GM21360 (cell line): ENCODE measurements at regions not wholly inside any gene's neighbourhood (a gene's known extent, or its start where the extent isn't known, plus 50 kb on each side); places are given as distances from the start of the nearest gene placed in this dataset.
"Not testable (repeated sequence)": the region's sequence is repeated elsewhere in the genome, so short reads cannot be mapped to it uniquely, and the experiment has no call there.

Experiments
- ATAC-seq: cut with Tn5 transposase; IDR thresholded peaks from one replicate; pipeline ENCODE4 v1.9.1; 2021; ENCODE audit warnings: mild to moderate bottlenecking, moderate library complexity; ENCODE audit not compliant: unreplicated experiment

DNA sequence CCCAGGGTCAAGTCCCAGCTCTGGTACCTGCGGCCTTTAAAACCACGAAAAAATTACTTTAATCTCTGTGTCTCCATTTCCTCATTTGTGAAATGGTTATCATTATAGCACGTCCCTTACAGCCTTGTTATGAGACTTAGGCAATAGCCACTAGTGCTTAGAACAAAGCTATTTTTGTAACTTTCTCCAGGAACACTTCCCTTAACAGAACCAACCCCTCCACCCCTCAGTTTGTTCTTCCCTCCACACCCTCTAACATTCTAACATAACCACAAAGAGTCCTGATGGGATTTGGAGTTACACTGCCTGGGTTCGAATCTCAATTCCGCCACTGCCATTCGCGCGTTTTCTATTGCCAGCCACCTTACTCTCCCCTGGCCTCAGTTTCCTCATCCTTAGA, 2777.4 kb upstream of the TPTE start:
- ATAC-seq, result not testable (repeated sequence)

DNA sequence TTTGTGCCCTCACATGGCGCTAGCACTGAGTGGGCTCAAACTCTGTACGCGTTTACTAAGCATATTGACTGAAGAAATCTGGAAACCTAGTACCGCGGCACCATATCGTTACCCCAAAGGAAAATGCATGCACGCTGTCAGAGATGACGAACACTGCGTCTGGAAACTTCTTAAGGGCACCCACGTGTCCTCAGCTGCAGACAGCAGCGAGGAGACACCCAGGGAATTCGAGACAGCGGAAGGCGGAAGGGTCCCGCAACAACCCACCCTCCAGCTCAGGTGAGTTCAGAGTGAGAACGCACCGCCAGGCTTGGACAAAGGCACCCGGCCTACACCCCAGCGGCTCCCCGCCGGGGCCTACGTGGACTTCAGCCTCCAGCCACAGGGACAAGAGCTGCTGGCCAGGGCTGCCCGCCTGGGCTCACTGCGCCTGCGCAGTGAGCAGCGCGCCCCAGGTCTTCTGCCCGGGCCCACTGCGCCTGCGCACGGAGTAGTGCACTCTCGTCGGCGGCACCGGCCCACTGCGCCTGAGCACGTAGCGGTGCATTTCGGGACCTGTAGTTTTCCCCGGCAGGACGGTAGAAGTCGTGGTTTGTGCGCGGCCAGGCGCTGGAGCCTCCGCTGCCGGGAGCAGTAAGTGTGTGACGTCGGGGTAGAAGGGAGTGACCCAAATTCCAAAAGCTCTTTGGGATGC, 2776.8 kb upstream of the TPTE start:
- ATAC-seq, result peak; percentile 84

DNA sequence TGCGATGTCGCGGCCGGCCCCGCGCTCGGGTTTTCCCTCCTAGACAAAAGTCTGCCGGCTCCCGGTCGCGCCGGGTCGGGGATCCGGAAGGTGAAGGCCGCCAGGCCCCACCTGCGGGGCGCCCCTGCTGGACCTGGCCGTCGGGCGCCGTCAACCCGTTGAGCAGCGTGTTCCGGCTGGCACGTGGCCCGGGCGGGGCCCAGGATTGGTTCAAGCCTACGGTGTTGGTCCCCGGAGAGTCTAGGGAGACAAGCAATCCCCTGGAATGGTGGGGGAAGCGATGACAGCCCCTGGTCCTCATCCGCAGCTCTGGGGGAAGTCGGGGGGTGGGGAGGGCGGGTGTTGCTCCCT, 2776.3 kb upstream of the TPTE start:
- ATAC-seq, result peak; percentile 62

DNA sequence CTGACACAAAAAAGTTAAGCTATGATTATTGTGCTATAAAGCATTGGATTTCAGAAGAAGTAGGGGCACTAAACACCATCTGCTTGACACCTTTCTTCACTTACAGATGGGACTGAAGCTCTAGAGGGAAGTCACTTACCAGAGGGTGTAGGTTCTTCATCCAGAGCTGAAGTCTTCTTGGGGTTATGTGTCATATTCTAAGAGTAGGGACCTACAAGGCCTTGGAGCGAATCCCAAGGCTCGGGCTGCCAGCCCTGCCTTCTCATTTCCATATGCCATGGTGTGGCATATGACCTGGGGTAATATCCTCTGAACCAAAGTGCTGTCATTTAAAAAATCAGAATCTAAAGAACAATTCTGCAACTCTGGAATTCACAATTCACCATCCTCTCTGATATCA, 2773.4 kb upstream of the TPTE start:
- not testable (repeated sequence) for ATAC-seq

DNA sequence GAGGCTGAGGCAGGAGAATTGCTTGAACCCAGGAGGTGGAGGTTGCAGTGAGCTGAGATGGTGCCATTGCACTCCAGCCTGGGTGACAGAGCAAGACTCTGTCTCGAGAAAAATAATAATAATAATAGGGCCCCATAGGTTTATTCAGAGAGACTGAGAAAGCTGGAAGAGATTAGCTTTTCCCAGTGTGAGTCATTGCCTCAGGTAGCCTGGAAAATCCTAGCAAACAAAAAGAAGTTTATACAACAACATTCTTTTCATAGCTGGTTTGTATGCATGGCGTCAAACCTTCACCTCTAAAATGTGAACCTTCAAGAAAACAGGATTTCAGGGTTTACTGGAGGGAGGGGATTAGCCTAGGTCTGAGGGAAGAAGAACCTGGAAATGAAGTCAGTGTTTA, 2768.8 kb upstream of the TPTE start:
- ATAC-seq, result not testable (repeated sequence)

DNA sequence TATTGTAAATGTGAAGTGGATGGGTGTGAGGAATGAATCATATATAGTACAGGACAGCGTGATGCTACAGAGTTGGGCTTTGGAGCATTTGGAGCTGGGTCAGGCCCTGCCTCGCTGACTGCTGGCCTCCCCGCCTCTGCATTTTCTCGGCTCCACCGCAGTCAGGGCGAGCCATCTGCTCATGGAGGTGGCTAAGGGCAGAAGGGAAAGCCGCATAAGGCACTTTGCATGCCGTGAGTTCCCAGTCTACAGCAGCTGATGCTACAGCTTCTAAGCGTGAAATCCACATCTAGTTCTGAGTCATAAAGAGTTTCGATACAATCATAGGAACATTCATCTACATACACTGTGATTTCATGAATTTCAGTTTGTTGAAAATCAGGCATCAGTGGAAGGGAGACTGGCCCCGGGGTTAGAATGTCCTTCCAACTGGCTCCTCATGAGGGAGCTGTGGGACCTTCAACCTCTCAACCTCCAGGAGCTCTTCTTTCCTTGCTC, 2768.0 kb upstream of the TPTE start:
- ATAC-seq, result peak; percentile 91

DNA sequence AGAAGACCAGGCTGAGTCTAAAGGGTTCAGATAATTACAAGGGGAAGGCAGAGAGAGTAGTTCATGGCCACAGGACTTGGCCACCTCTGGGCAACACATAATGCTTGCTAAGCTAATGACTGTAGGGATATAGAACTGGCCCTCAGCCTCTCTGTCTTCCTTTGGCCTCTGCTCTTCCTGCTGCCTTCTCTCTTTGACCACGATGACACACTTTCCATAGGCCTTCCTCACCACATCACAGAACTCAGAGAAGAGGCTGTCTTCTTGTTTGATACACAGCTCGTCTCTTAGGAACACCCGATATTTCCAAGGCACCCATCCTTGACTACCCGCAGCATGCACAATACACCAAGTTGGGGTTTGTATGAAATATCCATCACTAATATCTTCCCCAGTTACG, 2751.4 kb upstream of the TPTE start:
- not testable (repeated sequence) for ATAC-seq

DNA sequence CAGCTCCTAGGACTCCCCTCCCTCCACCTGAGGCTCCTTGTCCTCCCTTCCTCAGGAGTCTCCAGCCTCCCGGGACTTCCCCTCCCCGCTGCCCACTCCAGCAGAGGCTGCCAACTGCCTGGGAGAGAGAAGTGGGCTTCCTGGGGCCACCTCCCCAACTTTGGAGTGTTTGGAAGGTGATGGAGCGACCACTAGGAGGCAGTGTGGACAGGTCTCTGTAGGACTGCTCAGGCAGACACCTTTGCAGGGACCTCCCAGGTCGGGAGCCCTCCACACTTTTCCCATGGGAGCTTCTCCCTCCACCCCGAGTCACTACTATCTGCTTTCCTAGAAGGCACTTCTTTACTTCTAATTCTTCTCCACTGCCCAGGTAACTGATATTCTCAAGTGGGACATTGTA, 2747.2 kb upstream of the TPTE start:
- ATAC-seq, result not testable (repeated sequence)

DNA sequence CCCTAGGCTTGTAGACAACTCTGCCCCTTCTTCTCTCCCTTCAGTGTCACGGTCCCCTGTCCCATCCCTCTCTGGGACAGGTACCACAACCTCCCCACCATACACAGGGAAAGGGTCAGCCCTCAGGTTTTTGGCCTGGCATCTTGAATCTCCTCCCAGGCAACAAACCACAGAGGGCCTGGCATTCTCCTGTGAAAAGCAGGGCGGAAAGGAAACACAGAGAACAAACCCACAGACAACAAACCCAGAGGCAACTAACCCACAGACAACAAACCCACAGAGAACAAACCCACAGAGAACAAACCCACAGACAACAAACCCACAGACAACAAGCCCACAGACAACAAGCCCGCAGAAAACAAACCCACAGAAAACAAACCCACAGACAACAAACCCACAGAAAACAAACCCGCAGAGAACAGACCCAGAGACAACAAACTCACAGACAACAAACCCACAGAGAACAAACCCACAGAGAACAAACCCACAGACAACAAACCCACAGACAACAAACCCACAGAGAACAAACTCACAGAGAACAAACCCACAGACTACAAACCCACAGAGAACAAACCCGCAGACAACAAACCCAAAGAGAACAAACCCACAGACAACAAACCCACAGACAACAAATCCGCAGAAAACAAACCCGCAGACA, 2745.9 kb upstream of the TPTE start:
- not testable (repeated sequence) for ATAC-seq

DNA sequence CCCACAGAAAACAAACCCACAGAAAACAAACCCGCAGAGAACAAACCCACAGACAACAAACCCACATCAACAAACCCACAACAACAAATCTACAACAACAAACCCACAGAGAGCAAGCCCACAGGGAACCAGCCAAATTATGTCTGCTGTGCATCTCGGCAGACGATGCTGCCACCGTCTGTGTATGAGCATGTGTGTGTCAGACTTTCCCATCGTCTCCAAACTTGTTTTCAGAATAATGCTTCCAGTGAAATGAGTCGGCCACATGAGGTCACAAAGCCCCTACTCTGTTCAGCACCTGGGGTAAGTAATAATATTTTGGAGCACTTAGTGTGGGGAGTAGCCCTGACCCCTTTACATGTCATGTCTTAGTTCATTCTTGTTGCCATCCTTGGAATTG, 2745.3 kb upstream of the TPTE start:
- not testable (repeated sequence) for ATAC-seq

DNA sequence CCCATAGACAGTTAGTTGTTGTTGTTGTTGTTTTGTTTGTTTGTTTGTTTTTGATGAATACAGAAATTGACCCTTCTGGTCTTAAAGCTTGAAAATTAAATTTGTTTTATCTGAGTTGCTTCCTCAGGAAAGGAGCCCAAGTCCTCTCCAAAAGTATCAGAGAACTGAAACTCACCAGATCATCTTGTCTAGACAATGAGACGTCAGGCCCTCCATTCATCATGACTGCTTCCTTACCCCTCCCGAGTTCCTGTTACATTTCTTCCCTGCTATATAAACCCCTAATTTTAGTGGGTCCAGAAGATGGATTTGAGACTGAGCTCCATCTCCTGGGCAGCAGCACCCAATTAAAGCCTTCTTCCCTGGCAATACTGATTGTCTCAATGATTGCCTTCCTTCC, 2744.8 kb upstream of the TPTE start:
- not testable (repeated sequence) for ATAC-seq

DNA sequence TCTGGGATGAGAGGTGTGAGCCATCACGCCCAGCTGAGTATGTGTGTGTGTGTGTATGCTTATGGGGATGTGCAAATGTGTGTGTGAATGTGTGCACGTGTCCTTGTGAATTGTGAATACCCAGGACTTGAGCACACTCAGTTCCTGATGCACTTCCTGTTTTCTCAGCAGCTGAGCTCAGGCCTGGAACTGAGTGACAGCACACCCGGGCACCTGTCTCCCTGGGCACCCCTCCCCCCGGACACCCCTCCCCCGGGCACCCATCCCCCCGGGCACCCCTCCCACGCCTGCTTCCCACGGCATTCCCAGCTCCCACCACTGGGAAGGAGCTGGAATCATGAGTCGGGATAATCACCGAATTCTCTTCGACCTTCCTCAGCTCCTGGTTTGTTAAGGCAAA, 2744.1 kb upstream of the TPTE start:
- ATAC-seq, result not testable (repeated sequence)

DNA sequence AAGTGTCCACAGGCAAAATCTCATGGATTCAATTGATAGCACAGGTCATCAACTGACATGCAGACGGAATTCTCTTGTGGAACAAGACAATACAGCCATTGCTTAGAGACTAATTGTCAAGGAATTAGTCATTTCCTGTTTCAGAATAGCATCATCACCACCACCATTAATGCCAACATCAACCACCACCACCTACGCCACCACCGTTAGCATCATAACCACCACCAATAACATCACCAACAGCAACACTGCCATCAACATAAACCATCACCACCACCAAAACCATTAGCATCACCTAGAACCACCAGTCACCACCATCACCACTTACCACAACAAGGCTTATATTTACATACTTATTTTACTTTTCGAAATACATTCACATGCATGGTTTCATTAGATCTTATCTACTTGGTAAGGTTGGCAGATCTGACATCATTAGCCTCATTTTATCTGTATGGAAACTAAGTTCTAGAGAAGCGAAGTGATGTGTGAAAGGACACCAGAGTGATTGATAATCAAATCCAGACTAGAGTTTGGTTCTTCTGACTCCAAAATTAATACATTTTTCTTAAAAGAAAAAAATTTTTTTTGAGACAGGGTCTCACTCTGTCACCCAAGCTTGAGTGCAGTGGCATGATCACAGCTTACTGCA, 2733.8 kb upstream of the TPTE start:
- not testable (repeated sequence) for ATAC-seq

DNA sequence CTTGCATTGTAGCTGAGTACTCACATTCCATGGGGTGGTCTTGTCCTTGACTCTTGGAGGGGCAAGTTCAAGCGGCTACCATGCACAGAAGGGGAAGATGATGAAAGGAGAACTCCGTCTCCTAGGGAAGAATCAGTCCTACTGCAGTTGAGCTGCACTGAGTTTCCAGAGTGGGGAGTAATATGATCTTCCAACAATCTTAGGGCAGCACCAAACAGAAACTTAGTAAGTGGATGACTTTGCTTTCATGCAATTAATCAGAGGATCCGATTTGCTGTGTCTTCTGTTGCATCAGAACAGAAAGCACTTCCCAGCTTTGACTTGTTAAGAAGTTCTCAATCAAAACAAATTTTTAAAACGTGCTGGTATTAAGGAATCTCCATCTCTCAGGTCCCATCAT, 2727.6 kb upstream of the TPTE start:
- ATAC-seq, result not testable (repeated sequence)

DNA sequence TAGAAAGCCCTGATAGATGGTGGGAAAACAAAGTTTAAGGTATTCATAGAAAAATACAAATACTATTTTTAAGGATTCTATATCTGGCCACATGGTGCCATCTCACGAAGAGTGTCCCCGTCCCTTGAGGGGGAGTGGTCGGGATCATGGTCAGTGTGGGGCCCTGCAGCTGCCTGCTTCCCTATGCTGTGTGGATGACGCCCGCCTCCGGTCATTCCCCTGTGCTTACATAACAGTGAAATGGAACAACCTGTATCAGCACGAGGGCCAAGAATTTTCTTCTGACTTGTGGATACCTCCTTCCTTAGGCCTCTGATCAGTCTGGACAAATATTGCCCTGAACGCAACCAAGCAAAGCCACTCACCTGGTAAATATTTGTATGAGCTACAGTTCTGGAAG, 2724.1 kb upstream of the TPTE start:
- ATAC-seq, result not testable (repeated sequence)

DNA sequence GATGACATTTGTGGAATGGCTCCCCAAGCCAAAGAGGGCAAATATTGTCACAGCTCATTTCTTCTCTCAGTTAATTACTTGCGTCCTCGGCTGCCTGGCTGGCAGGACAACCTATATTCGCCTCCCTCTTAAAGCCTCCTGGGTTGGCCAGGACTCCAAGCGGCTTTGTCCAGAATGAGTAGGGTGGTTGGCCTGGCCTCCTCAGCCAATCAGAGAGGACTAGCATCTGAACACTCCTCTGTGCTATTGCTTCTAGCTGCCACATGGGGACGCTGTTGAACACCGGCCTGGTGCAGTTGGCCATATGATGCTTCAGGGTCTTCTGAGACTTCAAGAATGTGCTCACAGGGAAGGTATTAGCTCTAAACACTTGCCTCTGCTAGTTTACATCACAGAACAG, 2722.9 kb upstream of the TPTE start:
- ATAC-seq, result not testable (repeated sequence)

DNA sequence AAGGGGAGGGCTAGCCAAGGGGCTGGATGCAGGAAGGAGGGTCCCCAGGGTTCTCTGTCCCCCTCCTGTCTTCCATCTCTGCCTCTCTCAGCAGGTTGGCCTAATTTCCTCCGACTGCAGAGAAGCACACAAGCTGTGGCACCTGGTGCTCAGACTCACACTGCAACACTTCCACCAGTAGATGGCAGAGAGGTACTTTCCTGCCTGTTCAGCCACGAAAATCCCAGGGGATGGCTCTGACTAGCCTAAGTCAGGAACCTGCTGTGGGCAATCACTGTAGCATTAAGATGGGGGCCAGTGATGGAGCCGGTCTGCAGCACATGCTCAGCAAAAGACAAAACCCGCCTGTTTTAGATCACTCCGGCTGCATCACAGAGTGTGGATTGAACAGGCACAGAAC, 2721.7 kb upstream of the TPTE start:
- ATAC-seq, result not testable (repeated sequence)

DNA sequence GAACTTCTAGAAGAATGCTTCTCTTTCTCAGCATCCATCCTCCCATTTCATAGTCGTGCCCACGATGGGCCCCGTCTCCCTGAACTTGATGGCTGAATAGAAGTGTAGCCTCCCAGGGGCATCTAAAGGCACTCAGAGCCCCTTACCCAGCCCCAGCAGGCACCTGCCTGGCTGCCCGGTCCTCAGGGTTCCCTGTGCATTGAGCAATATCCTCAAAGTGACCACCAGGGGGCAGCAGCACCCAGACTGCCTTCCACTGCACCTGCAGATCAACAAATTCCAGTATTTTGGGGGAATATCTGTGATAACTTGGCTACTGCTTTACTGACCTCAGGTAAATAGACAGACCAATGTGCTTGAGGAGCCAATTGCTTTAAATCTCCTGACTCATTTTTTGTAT, 2707.9 kb upstream of the TPTE start:
- not testable (repeated sequence) for ATAC-seq

DNA sequence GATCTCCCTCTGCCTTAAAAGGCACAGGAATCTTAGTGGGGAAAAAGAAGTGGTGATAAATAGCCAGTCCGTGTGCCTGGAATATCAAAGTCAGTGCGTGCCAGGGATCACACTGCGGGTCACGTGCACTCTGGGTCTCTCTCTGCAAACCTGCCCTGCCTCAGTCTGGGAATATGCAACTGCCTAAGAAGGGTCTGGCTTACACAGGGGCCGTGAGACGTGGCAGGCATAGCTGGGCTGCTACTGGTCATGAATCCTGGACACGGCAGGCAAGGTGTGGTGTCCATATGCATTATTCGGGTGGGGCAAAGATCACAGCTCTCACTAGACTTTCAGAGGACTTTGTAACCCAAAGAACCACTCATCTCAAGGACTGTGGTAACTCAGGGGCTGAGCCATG, 2704.4 kb upstream of the TPTE start:
- ATAC-seq, result not testable (repeated sequence)

DNA sequence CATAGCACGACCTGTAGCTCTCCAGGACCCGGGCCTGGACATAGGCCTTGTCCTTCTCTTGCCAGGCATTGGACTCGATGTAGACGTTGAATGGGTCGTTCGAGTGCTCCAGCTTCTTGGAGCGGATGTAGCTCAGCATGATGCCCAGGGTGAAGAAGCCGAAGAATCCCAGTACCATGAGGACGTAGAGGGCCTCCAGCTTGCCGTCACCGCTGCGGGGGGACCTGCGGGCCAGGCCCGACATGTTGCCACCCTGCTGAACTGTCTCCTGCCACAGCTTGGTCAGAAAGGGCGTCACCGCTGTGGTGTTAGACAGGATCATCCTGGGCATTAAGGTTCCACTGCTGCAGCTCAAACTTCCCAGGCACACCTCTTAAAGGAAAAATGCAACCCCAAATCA, 2702.1 kb upstream of the TPTE start:
- ATAC-seq, result not testable (repeated sequence)

DNA sequence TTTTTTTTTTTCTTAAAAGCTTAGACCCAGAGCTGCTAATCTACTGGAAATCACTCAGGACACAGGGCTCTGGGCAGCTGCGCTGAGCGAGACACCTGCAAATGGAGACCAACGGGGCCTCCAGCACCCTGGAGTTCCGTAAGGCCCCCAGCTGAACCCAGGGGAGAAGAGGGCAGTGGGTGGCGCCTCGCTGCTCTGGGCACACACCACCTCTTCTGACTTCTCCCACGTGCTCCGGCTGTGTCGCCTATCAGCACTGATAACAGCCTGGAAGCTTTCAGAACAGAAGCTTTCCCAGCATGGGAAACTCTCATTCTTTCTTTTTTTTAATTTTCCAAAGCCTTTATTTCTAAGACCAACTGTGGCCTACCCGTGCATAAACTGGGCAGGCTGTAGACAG, 2695.8 kb upstream of the TPTE start:
- ATAC-seq, result not testable (repeated sequence)

DNA sequence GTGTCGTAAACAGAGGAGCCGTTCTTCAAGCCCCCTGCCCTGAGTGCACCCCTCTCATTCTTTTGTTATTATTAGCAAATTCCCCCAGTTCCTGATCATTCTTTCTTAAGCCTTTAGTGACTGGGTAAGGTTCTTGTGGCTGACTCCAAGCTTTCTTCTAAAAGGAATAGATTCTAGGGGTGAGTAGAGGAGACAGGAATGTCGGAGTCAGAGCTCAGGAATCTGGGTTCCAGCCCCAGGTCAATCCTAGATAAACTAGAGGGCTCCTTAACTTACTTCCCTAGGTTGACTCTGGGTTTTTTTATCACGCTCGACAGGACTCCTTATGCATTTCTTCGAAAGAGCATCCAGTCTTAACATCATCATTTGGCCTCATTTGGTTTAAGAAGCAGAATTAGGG, 2695.2 kb upstream of the TPTE start:
- ATAC-seq, result not testable (repeated sequence)
